ENCODE measurements at regions not wholly inside any gene's neighbourhood (a gene's known extent, or its start where the extent isn't known, plus 50 kb on each side); places are given as distances from the start of the nearest gene placed in this dataset.

- Histone ChIP-seq H3K27ac (ENCODE audit: low read depth, low read length) (no peak overlapping the region), H3K9ac (ENCODE audit: low read length) (no peak overlapping the region), H3K4me1 (ENCODE audit: control insufficient read depth, insufficient read depth, low read length) (peaks cover 2% of the 10 kb centered on the region), H3K27me3 (ENCODE audit: control insufficient read depth, insufficient read depth, low read length) (peaks cover 4% of the 10 kb centered on the region), H3K36me3 (ENCODE audit: control insufficient read depth, insufficient read depth, low read length) (no peaks in the 10 kb centered on the region), H3K4me3 (ENCODE audit: low read length) (no peak overlapping the region)
Observed at GRCh38 chr6:44569131-44569530, 181.6 kb downstream of the CDC5L start.

GRCh38 chr6:44569931-44570385, 182.5 kb downstream of the CDC5L start:
- Histone ChIP-seq H3K4me1 (ENCODE audit: control insufficient read depth, insufficient read depth, low read length) (peaks cover 2% of the 10 kb centered on the region), H3K9ac (ENCODE audit: low read length) (no peak overlapping the region), H3K4me3 (ENCODE audit: low read length) (no peak overlapping the region), H3K27me3 (ENCODE audit: control insufficient read depth, insufficient read depth, low read length) (peaks cover 4% of the 10 kb centered on the region), H3K27ac (ENCODE audit: low read depth, low read length) (no peak overlapping the region), H3K36me3 (ENCODE audit: control insufficient read depth, insufficient read depth, low read length) (no peaks in the 10 kb centered on the region)

- H3K4me3 ChIP-seq (ENCODE audit: low read length): no peak overlapping the region
- H3K4me1 ChIP-seq (ENCODE audit: control insufficient read depth, insufficient read depth, low read length): peaks cover 7% of the 10 kb centered on the region
- no peak overlapping the region for H3K27ac ChIP-seq (ENCODE audit: low read depth, low read length)
- no peak overlapping the region for H3K9ac ChIP-seq (ENCODE audit: low read length)
- peaks cover 4% of the 10 kb centered on the region for H3K27me3 ChIP-seq (ENCODE audit: control insufficient read depth, insufficient read depth, low read length)
- no peaks in the 10 kb centered on the region for H3K36me3 ChIP-seq (ENCODE audit: control insufficient read depth, insufficient read depth, low read length)
Observed at GRCh38 chr6:44571510-44571909, 184.0 kb downstream of the CDC5L start.

- H3K27ac ChIP-seq (ENCODE audit: low read depth, low read length): no peak overlapping the region
- peaks cover 2% of the 10 kb centered on the region for H3K27me3 ChIP-seq (ENCODE audit: control insufficient read depth, insufficient read depth, low read length)
- no peaks in the 10 kb centered on the region for H3K36me3 ChIP-seq (ENCODE audit: control insufficient read depth, insufficient read depth, low read length)
- H3K4me1 ChIP-seq (ENCODE audit: control insufficient read depth, insufficient read depth, low read length): peaks cover 7% of the 10 kb centered on the region
- H3K9ac ChIP-seq (ENCODE audit: low read length): no peak overlapping the region
- H3K4me3 ChIP-seq (ENCODE audit: low read length): no peak overlapping the region
Observed at GRCh38 chr6:44572346-44572745, 184.8 kb downstream of the CDC5L start.

- Histone ChIP-seq H3K27me3 (ENCODE audit: control insufficient read depth, insufficient read depth, low read length) (no peaks in the 10 kb centered on the region), H3K27ac (ENCODE audit: low read depth, low read length) (no peak overlapping the region), H3K36me3 (ENCODE audit: control insufficient read depth, insufficient read depth, low read length) (no peaks in the 10 kb centered on the region), H3K9ac (ENCODE audit: low read length) (no peak overlapping the region), H3K4me1 (ENCODE audit: control insufficient read depth, insufficient read depth, low read length) (peaks cover 5% of the 10 kb centered on the region), H3K4me3 (ENCODE audit: low read length) (no peak overlapping the region)
Observed at GRCh38 chr6:44575644-44576043, 188.1 kb downstream of the CDC5L start.

GRCh38 chr6:44576132-44576631, 188.7 kb downstream of the CDC5L start:
- Histone ChIP-seq H3K4me3 (ENCODE audit: low read length) (no peak overlapping the region), H3K9ac (ENCODE audit: low read length) (no peak overlapping the region), H3K4me1 (ENCODE audit: control insufficient read depth, insufficient read depth, low read length) (peaks cover 5% of the 10 kb centered on the region), H3K27me3 (ENCODE audit: control insufficient read depth, insufficient read depth, low read length) (no peaks in the 10 kb centered on the region), H3K27ac (ENCODE audit: low read depth, low read length) (no peak overlapping the region), H3K36me3 (ENCODE audit: control insufficient read depth, insufficient read depth, low read length) (no peaks in the 10 kb centered on the region)

- Histone ChIP-seq H3K4me1 (ENCODE audit: control insufficient read depth, insufficient read depth, low read length) (peaks cover 3% of the 10 kb centered on the region), H3K27me3 (ENCODE audit: control insufficient read depth, insufficient read depth, low read length) (no peaks in the 10 kb centered on the region), H3K27ac (ENCODE audit: low read depth, low read length) (no peak overlapping the region), H3K9ac (ENCODE audit: low read length) (no peak overlapping the region), H3K4me3 (ENCODE audit: low read length) (no peak overlapping the region), H3K36me3 (ENCODE audit: control insufficient read depth, insufficient read depth, low read length) (no peaks in the 10 kb centered on the region)
Observed at GRCh38 chr6:44580901-44581300, 193.4 kb downstream of the CDC5L start.

GRCh38 chr6:44582930-44583329, 195.4 kb downstream of the CDC5L start:
- H3K27ac ChIP-seq (ENCODE audit: low read depth, low read length): no peak overlapping the region
- no peak overlapping the region for H3K4me3 ChIP-seq (ENCODE audit: low read length)
- H3K36me3 ChIP-seq (ENCODE audit: control insufficient read depth, insufficient read depth, low read length): no peaks in the 10 kb centered on the region
- no peak overlapping the region for H3K9ac ChIP-seq (ENCODE audit: low read length)
- H3K27me3 ChIP-seq (ENCODE audit: control insufficient read depth, insufficient read depth, low read length): no peaks in the 10 kb centered on the region
- H3K4me1 ChIP-seq (ENCODE audit: control insufficient read depth, insufficient read depth, low read length): no peaks in the 10 kb centered on the region

GRCh38 chr6:44590471-44590870, 203.0 kb downstream of the CDC5L start:
- Histone ChIP-seq H3K36me3 (ENCODE audit: control insufficient read depth, insufficient read depth, low read length) (no peaks in the 10 kb centered on the region), H3K4me3 (ENCODE audit: low read length) (no peak overlapping the region), H3K27me3 (ENCODE audit: control insufficient read depth, insufficient read depth, low read length) (no peaks in the 10 kb centered on the region)

GRCh38 chr6:44593539-44593944, 206.0 kb downstream of the CDC5L start:
- Histone ChIP-seq H3K27me3 (ENCODE audit: control insufficient read depth, insufficient read depth, low read length) (no peaks in the 10 kb centered on the region), H3K4me1 (ENCODE audit: control insufficient read depth, insufficient read depth, low read length) (no peaks in the 10 kb centered on the region), H3K4me3 (ENCODE audit: low read length) (no peak overlapping the region), H3K27ac (ENCODE audit: low read depth, low read length) (no peak overlapping the region), H3K36me3 (ENCODE audit: control insufficient read depth, insufficient read depth, low read length) (no peaks in the 10 kb centered on the region), H3K9ac (ENCODE audit: low read length) (no peak overlapping the region)

More at GRCh38 chr6:44590471-44590870, 203.0 kb downstream of the CDC5L start:
- Histone ChIP-seq H3K9ac (ENCODE audit: low read length) (no peak overlapping the region), H3K4me1 (ENCODE audit: control insufficient read depth, insufficient read depth, low read length) (no peaks in the 10 kb centered on the region), H3K27ac (ENCODE audit: low read depth, low read length) (no peak overlapping the region)

GRCh38 chr6:44594481-44594880, 207.0 kb downstream of the CDC5L start:
- Histone ChIP-seq H3K9ac (ENCODE audit: low read length) (no peak overlapping the region), H3K4me3 (ENCODE audit: low read length) (no peak overlapping the region), H3K36me3 (ENCODE audit: control insufficient read depth, insufficient read depth, low read length) (no peaks in the 10 kb centered on the region), H3K27me3 (ENCODE audit: control insufficient read depth, insufficient read depth, low read length) (no peaks in the 10 kb centered on the region), H3K4me1 (ENCODE audit: control insufficient read depth, insufficient read depth, low read length) (no peaks in the 10 kb centered on the region), H3K27ac (ENCODE audit: low read depth, low read length) (no peak overlapping the region)

GRCh38 chr6:44598679-44599078, 211.2 kb downstream of the CDC5L start:
- H3K4me1 ChIP-seq (ENCODE audit: control insufficient read depth, insufficient read depth, low read length): no peaks in the 10 kb centered on the region
- no peak overlapping the region for H3K4me3 ChIP-seq (ENCODE audit: low read length)
- no peaks in the 10 kb centered on the region for H3K36me3 ChIP-seq (ENCODE audit: control insufficient read depth, insufficient read depth, low read length)
- H3K27ac ChIP-seq (ENCODE audit: low read depth, low read length): no peak overlapping the region
- no peak overlapping the region for H3K9ac ChIP-seq (ENCODE audit: low read length)
- H3K27me3 ChIP-seq (ENCODE audit: control insufficient read depth, insufficient read depth, low read length): no peaks in the 10 kb centered on the region

GRCh38 chr6:44599672-44600071, 212.2 kb downstream of the CDC5L start:
- Histone ChIP-seq H3K27me3 (ENCODE audit: control insufficient read depth, insufficient read depth, low read length) (no peaks in the 10 kb centered on the region), H3K4me3 (ENCODE audit: low read length) (no peak overlapping the region), H3K36me3 (ENCODE audit: control insufficient read depth, insufficient read depth, low read length) (no peaks in the 10 kb centered on the region), H3K9ac (ENCODE audit: low read length) (no peak overlapping the region), H3K27ac (ENCODE audit: low read depth, low read length) (no peak overlapping the region), H3K4me1 (ENCODE audit: control insufficient read depth, insufficient read depth, low read length) (no peaks in the 10 kb centered on the region)
